Activated naive CD4-positive, alpha-beta T cell treated with anti-CD3 and anti-CD28 coated beads, Interleukin-2, amount 10 ng/mL, durations not matched to agents 7 days and 5 days (primary cell): ENCODE measurements at regions not wholly inside any gene's neighbourhood (a gene's known extent, or its start where the extent isn't known, plus 50 kb on each side); places are given as distances from the start of the nearest gene placed in this dataset.

ENCODE experiments used
- CTCF ChIA-PET: fragments of 350-600 bp; sonication (Branson Sonifier 250); formaldehyde crosslinking; loops from one replicate; lab custom pipeline; 2021; ENCODE audit warnings: antibody characterized with exemption; lab: Charles Lee
- DNase-seq: peaks from one replicate; pipeline ENCODE4 v3.0.0-alpha.2; 2020
- H3K27ac Mint-ChIP-seq: one replicate; pipeline ENCODE4 v1.8.0; 2021; ENCODE audit warnings: mild to moderate bottlenecking, moderate library complexity, mixed read lengths
- H3K27me3 Mint-ChIP-seq: one replicate; pipeline ENCODE4 v1.8.0; 2021; ENCODE audit warnings: mild to moderate bottlenecking, mixed read lengths
- H3K36me3 Mint-ChIP-seq: one replicate; pipeline ENCODE4 v1.8.0; 2021; ENCODE audit warnings: mixed read lengths
- H3K4me1 Mint-ChIP-seq: one replicate; pipeline ENCODE4 v1.8.0; 2021; ENCODE audit warnings: mixed read lengths
- H3K4me3 Mint-ChIP-seq: one replicate; pipeline ENCODE4 v1.8.0; 2021; ENCODE audit warnings: mild to moderate bottlenecking, moderate library complexity, mixed read lengths
- H3K9me3 Mint-ChIP-seq: one replicate; pipeline ENCODE4 v1.8.0; 2021; ENCODE audit warnings: mixed read lengths

GRCh38 chrX:149992918-149993317 is 54.6 kb upstream of the EOLA2 start:
- Mint-ChIP-seq H3K27me3 (no peaks in the 10 kb centered on the region), H3K27ac (no peak overlapping the region), H3K9me3 (no peaks in the 10 kb centered on the region), H3K36me3 (peaks cover 12% of the 10 kb centered on the region), H3K4me3 (no peak overlapping the region), H3K4me1 (no peaks in the 10 kb centered on the region)
- no peak for DNase-seq
- CTCF ChIA-PET: no interaction called here

GRCh38 chrX:149993989-149994388 is 55.7 kb upstream of the EOLA2 start:
- Mint-ChIP-seq H3K27ac (no peak overlapping the region), H3K4me1 (no peaks in the 10 kb centered on the region), H3K36me3 (peaks cover 12% of the 10 kb centered on the region), H3K9me3 (no peaks in the 10 kb centered on the region), H3K4me3 (no peak overlapping the region), H3K27me3 (no peaks in the 10 kb centered on the region)
- CTCF ChIA-PET: no interaction called here
- no peak for DNase-seq

- peaks cover 12% of the 10 kb centered on the region for H3K36me3 Mint-ChIP-seq
- no peak overlapping the region for H3K4me3 Mint-ChIP-seq
- H3K27me3 Mint-ChIP-seq: no peaks in the 10 kb centered on the region
- H3K4me1 Mint-ChIP-seq: no peaks in the 10 kb centered on the region
- H3K27ac Mint-ChIP-seq: no peak overlapping the region
- no peaks in the 10 kb centered on the region for H3K9me3 Mint-ChIP-seq
- DNase-seq: no peak
- CTCF ChIA-PET: no interaction called here
Measured at GRCh38 chrX:149996515-149996914, 58.2 kb upstream of the EOLA2 start.

GRCh38 chrX:150005027-150005426 is 66.7 kb upstream of the EOLA2 start:
- Mint-ChIP-seq H3K9me3 (no peaks in the 10 kb centered on the region), H3K27ac (no peak overlapping the region), H3K27me3 (no peaks in the 10 kb centered on the region), H3K4me1 (no peaks in the 10 kb centered on the region), H3K36me3 (no peaks in the 10 kb centered on the region), H3K4me3 (no peak overlapping the region)
- DNase-seq: no peak
- CTCF ChIA-PET: no interaction called here

- no peak for DNase-seq
Measured at GRCh38 chrX:150007356-150007755, 69.1 kb upstream of the EOLA2 start.

GRCh38 chrX:150012647-150013381 is 74.5 kb upstream of the EOLA2 start:
- Mint-ChIP-seq H3K27ac (no peak overlapping the region), H3K27me3 (no peaks in the 10 kb centered on the region), H3K4me1 (no peaks in the 10 kb centered on the region), H3K9me3 (no peaks in the 10 kb centered on the region), H3K36me3 (no peaks in the 10 kb centered on the region), H3K4me3 (no peak overlapping the region)
- no peak for DNase-seq
- CTCF ChIA-PET: no interaction called here

More at GRCh38 chrX:150007356-150007755, 69.1 kb upstream of the EOLA2 start:
- Mint-ChIP-seq H3K4me1 (no peaks in the 10 kb centered on the region), H3K27ac (no peak overlapping the region), H3K36me3 (no peaks in the 10 kb centered on the region), H3K9me3 (no peaks in the 10 kb centered on the region), H3K4me3 (no peak overlapping the region), H3K27me3 (no peaks in the 10 kb centered on the region)
- CTCF ChIA-PET: interaction anchor here (0.8 kb wide), 1 partner anchor 32 kb away, joined by 3 read pairs; no protein-coding TSS in a partner anchor

GRCh38 chrX:150014525-150014924 is 76.2 kb upstream of the EOLA2 start:
- no peaks in the 10 kb centered on the region for H3K36me3 Mint-ChIP-seq
- H3K27ac Mint-ChIP-seq: no peak overlapping the region
- no peaks in the 10 kb centered on the region for H3K4me1 Mint-ChIP-seq
- H3K27me3 Mint-ChIP-seq: no peaks in the 10 kb centered on the region
- no peak overlapping the region for H3K4me3 Mint-ChIP-seq
- CTCF ChIA-PET: no interaction called here
- H3K9me3 Mint-ChIP-seq: no peaks in the 10 kb centered on the region
- no peak for DNase-seq

- Mint-ChIP-seq H3K36me3 (no peaks in the 10 kb centered on the region), H3K4me3 (no peak overlapping the region), H3K4me1 (no peaks in the 10 kb centered on the region), H3K9me3 (no peaks in the 10 kb centered on the region), H3K27ac (no peak overlapping the region), H3K27me3 (no peaks in the 10 kb centered on the region)
- CTCF ChIA-PET: no interaction called here
- DNase-seq: no peak
Measured at GRCh38 chrX:150017868-150018267, 79.6 kb upstream of the EOLA2 start.

- no peak for DNase-seq
- Mint-ChIP-seq H3K4me1 (no peaks in the 10 kb centered on the region), H3K27ac (no peak overlapping the region), H3K9me3 (no peaks in the 10 kb centered on the region), H3K36me3 (no peaks in the 10 kb centered on the region), H3K4me3 (no peak overlapping the region), H3K27me3 (no peaks in the 10 kb centered on the region)
- CTCF ChIA-PET: no interaction called here
Measured at GRCh38 chrX:150018931-150019361, 80.7 kb upstream of the EOLA2 start.

GRCh38 chrX:150028692-150029091 is 90.4 kb upstream of the EOLA2 start:
- Mint-ChIP-seq H3K4me1 (peaks cover 16% of the 10 kb centered on the region), H3K4me3 (no peak overlapping the region), H3K27ac (peak overlapping the region; percentile 73), H3K27me3 (no peaks in the 10 kb centered on the region), H3K9me3 (peaks cover 3% of the 10 kb centered on the region), H3K36me3 (peaks cover 6% of the 10 kb centered on the region)
- no peak for DNase-seq
- CTCF ChIA-PET: no interaction called here

- Mint-ChIP-seq H3K36me3 (peaks cover 6% of the 10 kb centered on the region), H3K27me3 (no peaks in the 10 kb centered on the region), H3K4me1 (peaks cover 13% of the 10 kb centered on the region), H3K4me3 (no peak overlapping the region), H3K27ac (no peak overlapping the region), H3K9me3 (peaks cover 13% of the 10 kb centered on the region)
- DNase-seq: no peak
- CTCF ChIA-PET: no interaction called here
Measured at GRCh38 chrX:150032742-150033141, 94.5 kb upstream of the EOLA2 start.

GRCh38 chrX:150034788-150035187 is 96.5 kb upstream of the EOLA2 start:
- no peaks in the 10 kb centered on the region for H3K4me1 Mint-ChIP-seq
- H3K9me3 Mint-ChIP-seq: peaks cover 10% of the 10 kb centered on the region

GRCh38 chrX:150035531-150035930 is 97.2 kb upstream of the EOLA2 start:
- Mint-ChIP-seq H3K27me3 (no peaks in the 10 kb centered on the region), H3K4me3 (no peak overlapping the region), H3K9me3 (peaks cover 10% of the 10 kb centered on the region), H3K27ac (no peak overlapping the region), H3K36me3 (no peaks in the 10 kb centered on the region), H3K4me1 (no peaks in the 10 kb centered on the region)
- CTCF ChIA-PET: no interaction called here
- no peak for DNase-seq

More at GRCh38 chrX:150034788-150035187, 96.5 kb upstream of the EOLA2 start:
- no peak for DNase-seq
- Mint-ChIP-seq H3K4me3 (no peak overlapping the region), H3K27me3 (no peaks in the 10 kb centered on the region), H3K36me3 (no peaks in the 10 kb centered on the region), H3K27ac (no peak overlapping the region)
- CTCF ChIA-PET: no interaction called here

GRCh38 chrX:150036181-150036580 is 97.9 kb upstream of the EOLA2 start:
- Mint-ChIP-seq H3K9me3 (peaks cover 10% of the 10 kb centered on the region), H3K27me3 (no peaks in the 10 kb centered on the region), H3K36me3 (no peaks in the 10 kb centered on the region), H3K4me1 (no peaks in the 10 kb centered on the region), H3K4me3 (no peak overlapping the region), H3K27ac (no peak overlapping the region)
- DNase-seq: no peak
- CTCF ChIA-PET: no interaction called here

GRCh38 chrX:150036641-150037040 is 98.3 kb upstream of the EOLA2 start:
- no peak for DNase-seq
- no peak overlapping the region for H3K4me3 Mint-ChIP-seq
- CTCF ChIA-PET: no interaction called here
- H3K27me3 Mint-ChIP-seq: no peaks in the 10 kb centered on the region
- no peak overlapping the region for H3K27ac Mint-ChIP-seq
- no peaks in the 10 kb centered on the region for H3K36me3 Mint-ChIP-seq
- no peaks in the 10 kb centered on the region for H3K4me1 Mint-ChIP-seq
- peaks cover 10% of the 10 kb centered on the region for H3K9me3 Mint-ChIP-seq
